CD4-positive, alpha-beta T cell treated with Interleukin-4 for 1 hour (primary cell): ENCODE measurements at regions not wholly inside any gene's neighbourhood (a gene's known extent, or its start where the extent isn't known, plus 50 kb on each side); places are given as distances from the start of the nearest gene placed in this dataset.

ENCODE experiments used
- DNase-seq, 2 donors: peaks; one replicate each; pipeline ENCODE4 v3.0.0-alpha.2; 2020 to 2022

DNA sequence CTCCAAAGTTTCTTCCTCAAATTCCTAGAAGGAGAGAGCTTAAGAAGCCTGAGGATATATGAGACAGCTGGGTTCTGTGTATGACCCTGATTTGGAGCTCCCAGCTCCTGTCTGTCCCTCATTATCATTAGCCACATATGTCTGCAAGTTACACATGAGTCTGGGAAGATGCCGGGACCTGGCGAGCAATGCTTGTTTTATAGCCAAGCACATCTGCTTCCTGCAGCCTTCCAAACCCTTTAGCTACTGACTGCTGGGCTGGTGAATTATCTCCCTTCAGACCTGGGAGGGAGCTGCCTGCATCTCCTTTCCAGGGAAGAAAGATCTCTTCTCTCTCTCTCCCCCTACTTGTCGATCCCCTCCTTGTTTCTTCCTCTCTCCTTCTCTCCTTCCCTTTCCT lies 556.7 kb upstream of the BOD1L1 start:
- DNase-seq, result no peak

DNA sequence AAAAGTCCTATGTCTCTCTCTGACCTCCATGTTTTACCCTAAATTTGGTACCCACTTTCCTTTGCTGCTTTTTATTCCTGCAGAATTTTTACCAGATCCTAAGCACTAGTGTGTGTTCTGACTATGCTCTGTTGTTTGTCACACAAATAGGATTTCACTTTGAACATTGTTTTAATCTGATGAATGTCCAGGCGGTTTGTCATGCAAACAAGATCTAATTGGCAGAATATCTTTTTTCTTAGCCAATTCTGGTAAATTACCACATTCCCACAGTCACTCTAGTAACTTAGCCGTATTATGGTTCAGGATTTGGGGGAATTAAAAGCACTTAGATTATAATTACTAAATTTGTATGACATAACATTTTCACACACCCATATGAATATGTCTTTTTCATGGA lies 557.2 kb upstream of the BOD1L1 start:
- no peak for DNase-seq

DNA sequence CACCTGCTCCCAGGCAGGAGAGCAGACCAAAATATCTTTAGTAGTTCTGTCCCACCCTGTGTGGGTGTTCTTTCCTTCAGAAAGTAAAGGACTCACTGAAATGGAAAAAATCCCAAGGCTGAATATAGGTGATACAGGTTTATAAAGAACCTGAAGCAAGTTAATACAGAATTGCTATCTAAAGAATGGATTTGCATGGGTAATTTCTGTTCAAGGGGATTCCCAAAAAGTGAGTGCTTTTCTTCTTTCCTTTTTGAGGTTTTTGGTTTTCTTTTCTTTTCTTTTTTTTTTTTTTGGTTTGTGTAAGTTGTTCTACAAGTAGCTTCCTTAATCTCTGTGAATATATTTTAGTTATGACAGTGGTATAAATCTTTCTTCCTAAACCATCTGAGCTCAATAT lies 560.7 kb upstream of the BOD1L1 start:
- DNase-seq, result no peak

DNA sequence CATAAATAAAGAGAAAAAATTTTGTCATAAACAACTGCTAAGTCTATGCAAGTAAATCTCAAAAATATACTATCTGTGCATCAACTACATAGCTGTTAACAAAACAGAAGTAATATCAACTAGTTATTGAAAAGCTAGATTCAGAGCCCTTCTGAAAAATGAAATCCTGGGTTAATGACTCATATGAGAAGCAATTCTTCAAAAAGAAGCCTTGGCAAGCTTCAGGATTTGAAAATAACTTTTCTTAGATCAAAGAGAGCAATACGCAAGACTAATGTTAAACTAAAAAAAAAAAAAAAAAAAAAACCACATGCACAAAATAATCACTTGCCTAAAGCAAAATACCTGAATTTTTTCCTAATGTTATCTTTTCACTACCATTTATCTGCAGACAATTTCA lies 566.1 kb upstream of the BOD1L1 start:
- DNase-seq, result no peak

DNA sequence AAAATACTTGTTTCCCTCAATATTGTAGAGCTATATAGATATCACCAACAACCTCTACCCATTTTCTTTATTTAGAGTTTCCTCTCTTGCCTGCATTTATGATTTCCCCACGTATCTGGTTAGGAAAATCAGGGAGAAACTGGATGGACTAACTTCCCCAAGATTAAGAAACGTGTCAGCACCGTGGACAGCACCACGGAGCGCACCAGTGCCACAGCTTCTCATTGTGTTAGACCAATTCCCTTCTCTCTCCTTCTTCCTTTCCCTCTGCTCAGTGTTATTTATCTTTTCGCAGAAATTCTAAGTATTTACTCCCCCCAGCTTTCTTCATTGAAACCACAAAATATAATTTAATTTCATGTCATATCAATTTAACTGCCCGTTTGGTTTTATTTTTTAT lies 568.6 kb upstream of the BOD1L1 start:
- DNase-seq, result no peak

DNA sequence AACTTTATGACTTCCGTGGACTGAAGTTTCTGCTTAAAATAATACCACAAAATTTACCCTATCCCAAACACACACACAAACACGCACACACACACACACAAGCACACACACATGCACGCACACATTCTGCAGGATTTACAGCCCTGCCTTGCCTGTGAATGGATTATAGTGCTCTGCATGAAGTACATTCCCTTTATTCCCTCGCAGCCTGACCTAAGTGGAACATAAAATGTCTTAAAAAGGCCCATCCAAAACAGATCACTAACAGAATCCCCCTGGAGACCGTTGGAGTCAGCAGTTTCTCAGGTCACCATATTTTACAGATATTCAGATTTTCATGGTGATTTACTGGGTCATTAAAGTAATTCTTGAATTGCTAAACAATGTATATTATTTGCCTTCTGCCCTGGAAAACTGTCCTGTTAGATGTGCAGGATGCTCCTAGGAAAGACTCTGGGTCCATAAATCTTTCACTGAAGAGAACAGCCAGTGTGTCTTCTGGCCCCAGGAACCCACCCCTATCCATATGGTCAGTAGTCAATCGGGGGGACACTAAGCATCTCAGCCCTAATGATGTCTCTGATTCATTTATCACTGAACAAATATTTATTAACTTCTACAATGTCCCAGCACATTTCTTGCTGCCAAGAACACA lies 587.7 kb upstream of the BOD1L1 start:
- no peak for DNase-seq

DNA sequence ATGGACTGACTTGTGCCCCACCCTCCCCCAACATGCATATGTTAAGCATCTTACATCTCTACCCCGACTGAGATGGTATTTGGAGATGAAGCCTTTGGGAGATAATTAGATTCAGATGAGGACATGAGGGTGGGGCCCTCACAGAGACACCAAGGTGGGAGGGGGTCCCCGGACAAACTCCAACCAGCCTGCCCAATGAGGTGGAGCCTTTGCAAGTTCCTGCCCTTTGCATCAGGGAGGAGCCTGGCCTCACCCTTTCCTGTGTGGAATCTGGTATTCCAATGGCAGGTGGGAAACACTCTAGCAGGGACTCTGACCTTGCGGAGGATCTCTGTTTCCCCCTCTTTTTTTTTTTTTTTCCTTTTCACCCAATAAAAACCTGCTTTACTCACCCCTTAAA lies 589.9 kb upstream of the BOD1L1 start:
- DNase-seq, result no peak

DNA sequence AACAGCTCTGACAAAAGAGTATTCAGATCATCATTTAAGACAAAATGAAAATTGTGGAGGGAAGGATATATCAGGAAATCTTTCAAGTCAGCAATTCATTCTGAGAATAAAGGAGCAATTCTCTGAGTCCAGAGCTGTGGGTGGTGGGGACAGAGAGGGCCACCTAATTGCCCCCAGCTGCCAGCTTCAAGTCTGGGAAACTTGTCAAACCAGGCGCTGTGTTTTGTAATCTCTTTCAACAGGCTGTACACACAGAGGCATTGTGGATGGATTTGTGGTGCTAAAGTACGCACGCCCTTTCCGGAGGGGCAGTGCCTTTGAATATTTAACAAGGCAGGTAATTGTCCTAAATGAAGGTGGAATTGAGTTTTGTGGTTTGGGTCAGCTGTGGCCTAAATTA lies 591.1 kb upstream of the BOD1L1 start:
- DNase-seq, result no peak

DNA sequence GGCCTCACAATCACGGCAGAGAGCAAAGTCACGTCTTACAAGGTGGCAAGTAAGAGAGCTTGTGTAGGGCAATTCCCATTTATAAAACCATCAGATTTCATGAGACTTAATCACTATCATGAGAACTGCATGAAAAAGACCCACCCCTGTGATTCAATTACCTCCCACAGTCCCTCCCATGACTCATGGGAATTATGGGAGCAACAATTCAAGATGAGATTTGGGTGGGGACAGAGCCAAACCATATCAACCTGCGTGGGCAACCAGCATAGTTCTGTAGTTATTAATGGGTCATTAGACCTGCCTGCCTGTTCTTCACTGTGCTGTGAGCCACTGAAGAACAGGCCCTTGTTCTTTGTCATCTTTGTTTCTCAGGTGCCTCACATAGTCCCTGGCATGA lies 593.7 kb upstream of the BOD1L1 start:
- no peak for DNase-seq

DNA sequence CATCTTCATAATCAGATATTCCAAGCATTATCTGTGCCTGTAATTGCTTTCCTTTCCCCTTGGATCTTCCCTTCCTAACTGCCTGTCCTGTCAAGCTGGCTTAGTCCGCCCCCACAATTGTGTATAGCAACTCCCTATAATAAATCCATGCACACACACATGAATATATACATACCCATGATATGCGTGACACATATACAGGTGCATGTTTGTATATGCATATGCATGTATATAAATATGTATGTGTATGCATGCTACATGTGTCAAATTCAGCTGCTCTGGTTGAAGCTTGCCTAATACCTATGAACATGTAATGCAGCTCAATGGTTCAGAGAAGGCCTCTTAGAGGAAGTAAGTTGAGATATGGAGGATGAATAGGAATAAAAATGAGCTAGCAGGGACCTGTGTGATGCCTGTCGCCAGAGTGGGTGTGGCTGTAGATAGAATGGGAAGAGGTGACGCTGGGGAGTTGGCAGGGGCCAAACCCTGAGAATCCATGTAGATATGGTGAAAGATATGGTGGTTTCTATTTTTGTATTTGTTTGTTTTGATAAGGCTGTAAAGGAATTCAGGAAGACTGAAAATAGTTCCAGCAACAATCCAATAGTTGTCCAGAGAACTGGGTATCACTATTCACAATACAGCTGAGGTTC lies 595.0 kb upstream of the BOD1L1 start:
- DNase-seq, result no peak

DNA sequence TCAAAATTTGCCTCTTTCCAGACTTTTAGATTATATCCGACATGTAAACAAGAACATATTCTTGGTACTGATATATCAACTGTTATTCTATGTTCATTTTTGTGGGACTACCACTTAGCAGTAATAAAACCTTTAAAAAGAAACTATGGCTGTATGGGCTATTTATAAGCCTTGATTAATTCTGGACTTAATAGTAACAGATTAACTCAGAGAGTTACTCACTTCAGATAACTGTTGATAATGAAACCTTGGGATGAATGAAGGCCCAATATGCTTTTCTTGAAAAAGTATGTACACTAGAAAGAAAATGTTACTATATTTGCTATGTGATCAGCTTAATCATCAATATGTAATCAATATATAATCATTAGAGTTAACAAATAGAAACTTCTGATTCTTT lies 595.9 kb upstream of the BOD1L1 start:
- DNase-seq, result no peak

DNA sequence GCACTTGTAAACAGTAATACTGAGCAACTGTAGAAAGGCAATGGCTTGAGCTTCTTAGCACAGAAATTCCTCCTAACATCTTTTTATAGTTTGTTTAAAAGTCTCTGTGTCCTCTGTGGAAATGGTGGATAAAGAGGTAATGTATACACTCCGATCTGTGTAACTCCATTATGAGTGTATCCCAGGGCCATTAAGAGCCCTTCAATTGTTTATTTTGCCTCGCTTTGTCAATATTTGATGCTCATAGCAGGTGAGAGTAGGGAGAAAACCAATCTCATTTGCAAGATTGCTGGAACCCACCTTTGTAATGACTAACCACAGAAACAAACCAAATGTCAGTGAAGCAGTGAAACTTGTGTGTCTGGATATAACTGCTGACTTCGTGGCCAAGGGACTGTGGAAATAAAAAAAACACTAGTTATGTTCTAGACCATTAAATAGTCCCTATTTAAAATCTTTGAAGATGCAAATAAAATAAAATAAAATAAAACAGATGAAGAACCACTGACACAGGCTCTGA lies 598.2 kb upstream of the BOD1L1 start:
- DNase-seq, result no peak

DNA sequence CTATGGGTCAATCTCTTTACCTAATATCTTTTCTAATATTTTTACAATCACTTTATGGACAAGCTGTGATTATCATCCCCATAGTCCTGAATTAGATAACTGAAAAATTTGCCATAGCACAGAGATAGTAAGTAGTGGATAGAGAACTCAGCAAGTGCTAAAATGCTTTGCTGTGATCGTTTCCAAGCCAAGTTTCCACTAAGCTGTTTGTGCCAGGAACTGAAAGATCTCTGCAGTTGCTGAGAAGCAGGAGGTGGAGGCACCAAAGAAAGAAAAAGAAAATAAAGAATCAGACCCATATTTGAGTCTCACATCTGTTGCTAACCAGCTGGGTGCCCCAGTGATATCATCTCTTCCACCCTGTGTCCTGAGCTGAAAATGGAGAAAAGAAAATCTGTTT lies 605.6 kb upstream of the BOD1L1 start:
- no peak for DNase-seq

DNA sequence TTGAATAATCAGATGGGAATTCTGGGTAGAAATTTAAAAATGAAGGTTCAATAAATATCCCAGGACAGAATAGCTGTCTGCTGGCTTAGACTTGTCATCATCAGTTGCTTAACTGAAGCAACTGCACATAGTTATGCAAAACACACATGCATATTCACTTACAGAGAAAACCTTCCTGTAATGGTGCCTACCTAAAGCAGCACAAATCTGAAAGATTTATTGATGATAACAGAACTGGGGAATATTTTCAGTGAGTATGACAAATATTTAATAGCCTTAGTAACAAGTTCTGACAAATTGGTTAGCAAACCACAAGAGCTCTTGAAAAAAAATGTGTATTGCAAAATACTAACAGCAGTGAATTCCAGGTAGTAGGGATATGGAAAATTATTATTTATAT lies 606.8 kb upstream of the BOD1L1 start:
- no peak for DNase-seq

DNA sequence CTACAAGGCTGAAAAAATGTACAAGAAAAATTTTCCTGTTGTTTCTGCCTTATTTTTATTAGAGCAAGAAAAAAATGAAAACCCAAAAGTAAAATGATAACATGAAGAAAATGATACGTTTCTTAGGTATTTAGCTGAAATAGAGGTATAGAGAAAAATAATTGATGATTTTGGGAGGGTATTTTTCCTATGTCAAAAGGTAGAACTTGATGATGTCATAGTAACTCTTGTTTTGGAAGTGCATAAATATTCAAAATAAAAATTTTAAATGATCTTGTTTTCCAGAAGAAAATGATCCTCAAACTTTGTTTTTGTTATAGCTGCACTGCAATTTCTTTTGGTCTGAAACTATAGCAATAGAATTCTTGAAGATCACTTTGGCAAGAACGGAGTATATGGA lies 608.8 kb upstream of the BOD1L1 start:
- DNase-seq, result no peak

DNA sequence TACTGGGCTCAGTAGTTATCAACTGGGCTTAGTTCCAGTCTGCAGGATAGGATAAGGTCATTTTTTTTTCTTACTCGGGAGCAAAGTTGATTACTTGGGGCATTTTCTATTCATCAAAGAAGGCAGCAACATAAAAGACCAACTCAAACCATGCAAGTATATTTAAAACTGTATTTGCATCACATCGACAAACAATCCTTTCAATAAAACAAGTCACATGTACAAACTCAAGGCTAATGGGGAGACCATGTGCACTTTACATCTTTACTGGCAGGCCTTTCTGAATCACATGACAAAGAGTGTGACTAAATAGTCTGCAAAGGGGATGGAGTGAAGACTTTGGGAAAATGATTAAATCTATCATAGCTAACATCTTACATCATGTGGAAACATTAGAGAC lies 610.4 kb upstream of the BOD1L1 start:
- DNase-seq, result no peak

DNA sequence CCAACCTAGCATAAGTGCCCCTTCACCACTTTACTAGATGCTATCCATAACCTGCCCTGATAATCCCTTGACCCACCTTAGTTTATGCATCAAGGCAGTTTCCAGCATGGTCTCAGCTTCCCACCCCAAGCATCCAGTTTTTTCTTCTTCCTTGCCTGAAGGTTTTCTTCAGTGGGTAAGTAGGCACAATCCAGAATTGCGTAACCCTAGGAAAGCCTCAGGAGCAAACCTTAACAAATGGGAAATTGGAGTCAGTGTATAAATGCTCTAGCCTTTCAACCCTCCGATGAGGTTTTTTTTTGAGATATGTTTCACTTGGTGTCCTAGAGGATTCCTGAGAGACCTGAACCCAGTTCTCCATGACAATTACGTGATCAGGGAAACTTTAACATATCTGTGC lies 614.0 kb upstream of the BOD1L1 start:
- DNase-seq, result no peak

DNA sequence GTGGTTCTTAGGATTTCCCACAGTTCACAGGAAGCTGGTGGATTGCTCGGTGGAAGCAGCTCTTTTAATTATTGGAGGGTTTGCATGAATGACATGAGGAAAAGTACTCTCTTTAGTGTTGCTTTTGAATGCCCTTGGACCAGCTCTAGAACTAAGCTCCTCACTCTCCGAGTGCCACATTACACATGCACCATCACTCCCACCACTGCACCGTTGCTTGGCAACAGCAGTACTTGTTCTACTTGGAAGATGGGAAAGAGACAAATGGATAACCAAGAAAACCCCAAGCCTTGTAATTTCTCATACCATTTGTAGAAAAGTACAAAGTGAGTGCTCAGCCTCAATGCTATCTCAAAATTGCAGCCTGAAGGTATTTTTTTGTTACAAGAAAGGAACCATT lies 620.2 kb upstream of the BOD1L1 start:
- no peak for DNase-seq

DNA sequence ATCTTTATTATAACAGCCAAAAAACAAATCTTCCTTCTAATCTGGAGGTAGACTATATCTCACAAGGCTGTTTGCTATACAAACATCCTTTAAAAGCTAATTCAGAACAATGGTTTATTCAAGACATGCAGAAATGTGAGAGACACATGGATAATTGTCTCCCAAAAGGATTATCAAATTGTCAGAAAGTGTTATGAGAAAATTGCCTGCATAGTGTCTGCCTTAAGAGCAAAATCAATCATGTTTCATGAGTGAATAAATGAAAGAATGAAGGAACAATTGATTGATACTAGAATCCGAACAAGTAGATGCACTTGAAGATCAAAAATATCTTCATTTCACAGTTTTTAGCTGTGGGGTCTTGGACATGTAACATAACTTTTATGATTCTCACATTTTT lies 621.7 kb upstream of the BOD1L1 start:
- no peak for DNase-seq

DNA sequence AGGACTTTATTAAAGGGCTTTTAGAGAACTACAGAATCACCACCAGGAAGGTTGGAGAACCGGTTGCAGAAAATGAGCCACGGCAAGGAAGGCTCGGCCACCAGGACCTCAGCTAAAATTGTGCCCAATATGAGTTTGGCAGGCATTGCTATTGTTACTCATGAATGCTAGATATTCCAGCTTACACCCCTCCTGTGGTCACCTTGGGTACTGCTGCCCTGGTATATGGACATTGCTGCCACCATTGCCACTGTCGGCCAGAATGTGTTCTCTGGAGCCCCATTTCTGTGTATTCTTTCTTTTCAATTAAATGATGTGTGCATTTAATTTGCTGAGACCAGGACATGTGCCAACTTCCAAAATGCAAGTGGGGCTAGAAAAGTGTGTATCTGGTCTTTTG lies 626.7 kb upstream of the BOD1L1 start:
- DNase-seq, result peak in 1 of 2 donors; percentile 12

DNA sequence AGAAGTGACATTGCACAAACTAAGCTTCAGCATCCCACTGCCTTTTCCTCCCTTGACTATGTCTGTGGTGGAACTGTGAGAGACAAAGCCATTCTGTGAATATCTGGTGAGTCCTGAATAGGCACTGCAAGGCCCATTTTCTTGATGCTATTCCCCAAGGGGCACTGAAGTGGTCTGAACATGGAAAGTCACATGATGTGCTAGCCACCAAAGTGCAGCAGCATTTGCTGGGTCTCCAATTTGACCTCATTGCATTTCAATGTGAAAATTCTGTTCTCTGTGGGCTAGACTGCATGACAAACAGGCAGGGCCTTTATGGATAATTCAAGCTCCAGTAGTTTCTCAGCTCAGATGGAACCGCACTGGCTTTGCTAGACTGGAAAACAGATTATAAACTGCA lies 627.4 kb upstream of the BOD1L1 start:
- no peak for DNase-seq

DNA sequence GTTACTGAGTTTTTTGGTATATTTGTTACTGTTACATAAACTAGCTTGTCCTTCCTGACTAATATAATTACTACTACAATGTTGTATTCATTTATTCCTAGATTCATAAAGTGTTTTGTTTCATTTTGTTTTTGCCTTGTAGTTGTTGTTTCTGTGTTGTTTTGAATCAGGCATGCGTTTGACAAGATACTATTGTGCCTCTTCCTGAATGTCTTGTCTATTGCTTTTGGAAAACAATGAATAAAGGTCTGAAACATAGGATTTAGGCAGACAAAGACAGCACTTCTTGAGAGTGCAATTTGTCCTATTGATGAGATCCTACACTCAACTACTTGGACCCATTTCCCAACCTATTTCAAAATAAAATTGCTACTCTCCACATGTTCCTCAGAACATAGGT lies 630.4 kb upstream of the BOD1L1 start:
- no peak for DNase-seq

DNA sequence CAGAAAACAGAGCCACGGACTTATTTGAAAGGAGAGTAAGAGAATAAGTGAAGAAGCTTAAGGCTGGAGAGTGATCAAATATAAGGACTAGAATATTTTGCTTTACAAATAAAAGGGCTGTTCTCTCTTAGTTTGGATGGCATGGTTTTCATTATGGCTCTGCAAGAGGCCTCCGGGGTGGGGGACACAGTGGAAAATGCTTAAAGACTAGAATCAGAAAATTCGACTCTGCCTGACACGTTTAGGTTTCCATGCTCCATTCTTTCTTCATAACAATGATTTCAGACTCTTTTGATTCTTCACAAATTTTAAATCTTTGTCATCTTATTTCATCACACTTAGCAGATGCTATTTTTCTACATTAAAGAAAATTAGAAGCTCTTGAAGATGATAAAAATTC lies 632.4 kb upstream of the BOD1L1 start:
- DNase-seq, result no peak

DNA sequence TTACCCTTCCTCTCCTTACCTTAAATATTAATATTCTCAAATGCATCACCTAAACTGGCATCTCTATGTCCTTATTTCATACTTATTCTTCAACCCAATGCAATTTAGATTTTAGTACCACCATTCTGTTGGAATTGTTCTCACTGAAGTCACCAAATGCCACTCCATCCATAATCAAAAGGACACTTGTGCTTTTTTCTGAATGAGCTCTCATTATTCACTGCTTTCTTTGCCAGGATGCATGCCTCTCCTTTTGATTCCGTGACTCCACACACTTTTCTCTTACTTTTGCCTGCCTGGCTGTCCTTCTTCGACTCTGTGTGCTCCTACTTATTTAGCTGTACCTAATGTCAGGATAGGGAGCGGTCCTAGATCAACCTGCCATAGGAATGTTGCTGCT lies 633.1 kb upstream of the BOD1L1 start:
- no peak for DNase-seq

DNA sequence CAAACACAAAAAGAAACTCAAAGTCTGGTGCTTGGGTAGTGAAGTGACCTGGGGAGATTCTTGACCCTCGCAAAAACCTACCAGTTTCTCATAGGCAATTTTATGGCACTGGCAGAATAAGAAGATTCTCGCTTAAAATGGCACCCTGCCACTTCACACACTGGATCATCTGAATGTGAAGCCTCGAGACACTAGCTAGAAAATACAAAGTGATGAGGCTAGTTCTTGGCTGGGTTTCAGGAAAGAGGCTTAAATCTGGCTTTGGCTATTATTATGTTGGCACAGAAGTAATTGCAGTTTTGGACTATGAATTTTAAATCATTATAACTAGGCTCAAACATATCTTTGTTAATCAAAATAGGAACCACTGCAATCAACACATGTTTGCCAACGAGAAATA lies 634.7 kb upstream of the BOD1L1 start:
- DNase-seq, result no peak
